ENCODE measurements at regions not wholly inside any gene's neighbourhood (a gene's known extent, or its start where the extent isn't known, plus 50 kb on each side); places are given as distances from the start of the nearest gene placed in this dataset.

DNA sequence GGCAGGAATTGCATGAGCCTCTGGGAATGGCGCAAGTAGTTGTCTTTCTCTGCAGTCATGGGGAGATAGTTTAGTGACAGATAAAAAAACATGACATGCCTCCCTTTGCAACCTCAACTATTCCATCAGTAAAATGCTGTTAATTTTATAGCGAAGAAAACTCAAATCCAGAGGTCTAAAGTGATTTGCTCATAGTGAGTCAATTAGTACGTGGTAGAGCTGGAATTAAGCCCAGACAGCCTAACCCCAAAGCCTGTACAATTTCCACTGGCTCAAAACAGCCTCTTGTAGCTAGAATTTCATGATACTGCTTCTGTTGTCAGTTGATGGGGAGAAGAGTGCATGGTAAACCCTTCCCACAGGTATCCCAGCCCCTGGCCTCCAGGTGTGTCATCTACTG lies 81.3 kb upstream of the TRPC5 start:
- peaks cover 24% of the 10 kb centered on the region for H3K4me1 ChIP-seq (ENCODE audit: insufficient read depth)
- no peaks in the 10 kb centered on the region for H3F3A ChIP-seq (replicated peaks; ENCODE audit: low read depth)
- no peak overlapping the region for H3K4me2 ChIP-seq
- H3K36me3 Mint-ChIP-seq (ENCODE audit: low read depth) = no peaks in the 10 kb centered on the region
- TF ChIP-seq, protein P1, sequence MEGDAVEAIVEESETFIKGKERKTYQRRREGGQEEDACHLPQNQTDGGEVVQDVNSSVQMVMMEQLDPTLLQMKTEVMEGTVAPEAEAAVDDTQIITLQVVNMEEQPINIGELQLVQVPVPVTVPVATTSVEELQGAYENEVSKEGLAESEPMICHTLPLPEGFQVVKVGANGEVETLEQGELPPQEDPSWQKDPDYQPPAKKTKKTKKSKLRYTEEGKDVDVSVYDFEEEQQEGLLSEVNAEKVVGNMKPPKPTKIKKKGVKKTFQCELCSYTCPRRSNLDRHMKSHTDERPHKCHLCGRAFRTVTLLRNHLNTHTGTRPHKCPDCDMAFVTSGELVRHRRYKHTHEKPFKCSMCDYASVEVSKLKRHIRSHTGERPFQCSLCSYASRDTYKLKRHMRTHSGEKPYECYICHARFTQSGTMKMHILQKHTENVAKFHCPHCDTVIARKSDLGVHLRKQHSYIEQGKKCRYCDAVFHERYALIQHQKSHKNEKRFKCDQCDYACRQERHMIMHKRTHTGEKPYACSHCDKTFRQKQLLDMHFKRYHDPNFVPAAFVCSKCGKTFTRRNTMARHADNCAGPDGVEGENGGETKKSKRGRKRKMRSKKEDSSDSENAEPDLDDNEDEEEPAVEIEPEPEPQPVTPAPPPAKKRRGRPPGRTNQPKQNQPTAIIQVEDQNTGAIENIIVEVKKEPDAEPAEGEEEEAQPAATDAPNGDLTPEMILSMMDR (conservative IDR thresholded peaks at IDR 0.05; ENCODE audit: low read depth in 2 of 2) = no peak
- TF ChIP-seq, protein P2, sequence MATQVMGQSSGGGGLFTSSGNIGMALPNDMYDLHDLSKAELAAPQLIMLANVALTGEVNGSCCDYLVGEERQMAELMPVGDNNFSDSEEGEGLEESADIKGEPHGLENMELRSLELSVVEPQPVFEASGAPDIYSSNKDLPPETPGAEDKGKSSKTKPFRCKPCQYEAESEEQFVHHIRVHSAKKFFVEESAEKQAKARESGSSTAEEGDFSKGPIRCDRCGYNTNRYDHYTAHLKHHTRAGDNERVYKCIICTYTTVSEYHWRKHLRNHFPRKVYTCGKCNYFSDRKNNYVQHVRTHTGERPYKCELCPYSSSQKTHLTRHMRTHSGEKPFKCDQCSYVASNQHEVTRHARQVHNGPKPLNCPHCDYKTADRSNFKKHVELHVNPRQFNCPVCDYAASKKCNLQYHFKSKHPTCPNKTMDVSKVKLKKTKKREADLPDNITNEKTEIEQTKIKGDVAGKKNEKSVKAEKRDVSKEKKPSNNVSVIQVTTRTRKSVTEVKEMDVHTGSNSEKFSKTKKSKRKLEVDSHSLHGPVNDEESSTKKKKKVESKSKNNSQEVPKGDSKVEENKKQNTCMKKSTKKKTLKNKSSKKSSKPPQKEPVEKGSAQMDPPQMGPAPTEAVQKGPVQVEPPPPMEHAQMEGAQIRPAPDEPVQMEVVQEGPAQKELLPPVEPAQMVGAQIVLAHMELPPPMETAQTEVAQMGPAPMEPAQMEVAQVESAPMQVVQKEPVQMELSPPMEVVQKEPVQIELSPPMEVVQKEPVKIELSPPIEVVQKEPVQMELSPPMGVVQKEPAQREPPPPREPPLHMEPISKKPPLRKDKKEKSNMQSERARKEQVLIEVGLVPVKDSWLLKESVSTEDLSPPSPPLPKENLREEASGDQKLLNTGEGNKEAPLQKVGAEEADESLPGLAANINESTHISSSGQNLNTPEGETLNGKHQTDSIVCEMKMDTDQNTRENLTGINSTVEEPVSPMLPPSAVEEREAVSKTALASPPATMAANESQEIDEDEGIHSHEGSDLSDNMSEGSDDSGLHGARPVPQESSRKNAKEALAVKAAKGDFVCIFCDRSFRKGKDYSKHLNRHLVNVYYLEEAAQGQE (IDR thresholded peaks at IDR 0.05; ENCODE audit: unreplicated experiment) = no peak
- TF ChIP-seq NANOG (IDR thresholded peaks at IDR 0.05; ENCODE audit: borderline replicate concordance) (no peak), ZNF114 (CRISPR knock-in tag; IDR thresholded peaks at IDR 0.05) (no peak), EZH2phosphoT487 (IDR thresholded peaks at IDR 0.05; ENCODE audit: unreplicated experiment) (no peak), JUNB (IDR thresholded peaks at IDR 0.05; ENCODE audit: unreplicated experiment) (no peak), ZNF331 (CRISPR knock-in tag; IDR thresholded peaks at IDR 0.05; ENCODE audit: low read depth) (no peak), STAT1 (IDR thresholded peaks at IDR 0.05; ENCODE audit: unreplicated experiment) (no peak), POLR2AphosphoS5 (IDR thresholded peaks at IDR 0.05; ENCODE audit: low read depth) (no peak), EZH2 (IDR thresholded peaks at IDR 0.05; ENCODE audit: low read depth, unreplicated experiment) (no peak), CREB1 (CRISPR knock-in tag; IDR thresholded peaks at IDR 0.05; ENCODE audit: low read depth) (no peak)
- TF ChIP-seq, protein P3, sequence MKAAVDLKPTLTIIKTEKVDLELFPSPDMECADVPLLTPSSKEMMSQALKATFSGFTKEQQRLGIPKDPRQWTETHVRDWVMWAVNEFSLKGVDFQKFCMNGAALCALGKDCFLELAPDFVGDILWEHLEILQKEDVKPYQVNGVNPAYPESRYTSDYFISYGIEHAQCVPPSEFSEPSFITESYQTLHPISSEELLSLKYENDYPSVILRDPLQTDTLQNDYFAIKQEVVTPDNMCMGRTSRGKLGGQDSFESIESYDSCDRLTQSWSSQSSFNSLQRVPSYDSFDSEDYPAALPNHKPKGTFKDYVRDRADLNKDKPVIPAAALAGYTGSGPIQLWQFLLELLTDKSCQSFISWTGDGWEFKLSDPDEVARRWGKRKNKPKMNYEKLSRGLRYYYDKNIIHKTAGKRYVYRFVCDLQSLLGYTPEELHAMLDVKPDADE (IDR thresholded peaks at IDR 0.05) = no peak
- TF ChIP-seq, protein P4, sequence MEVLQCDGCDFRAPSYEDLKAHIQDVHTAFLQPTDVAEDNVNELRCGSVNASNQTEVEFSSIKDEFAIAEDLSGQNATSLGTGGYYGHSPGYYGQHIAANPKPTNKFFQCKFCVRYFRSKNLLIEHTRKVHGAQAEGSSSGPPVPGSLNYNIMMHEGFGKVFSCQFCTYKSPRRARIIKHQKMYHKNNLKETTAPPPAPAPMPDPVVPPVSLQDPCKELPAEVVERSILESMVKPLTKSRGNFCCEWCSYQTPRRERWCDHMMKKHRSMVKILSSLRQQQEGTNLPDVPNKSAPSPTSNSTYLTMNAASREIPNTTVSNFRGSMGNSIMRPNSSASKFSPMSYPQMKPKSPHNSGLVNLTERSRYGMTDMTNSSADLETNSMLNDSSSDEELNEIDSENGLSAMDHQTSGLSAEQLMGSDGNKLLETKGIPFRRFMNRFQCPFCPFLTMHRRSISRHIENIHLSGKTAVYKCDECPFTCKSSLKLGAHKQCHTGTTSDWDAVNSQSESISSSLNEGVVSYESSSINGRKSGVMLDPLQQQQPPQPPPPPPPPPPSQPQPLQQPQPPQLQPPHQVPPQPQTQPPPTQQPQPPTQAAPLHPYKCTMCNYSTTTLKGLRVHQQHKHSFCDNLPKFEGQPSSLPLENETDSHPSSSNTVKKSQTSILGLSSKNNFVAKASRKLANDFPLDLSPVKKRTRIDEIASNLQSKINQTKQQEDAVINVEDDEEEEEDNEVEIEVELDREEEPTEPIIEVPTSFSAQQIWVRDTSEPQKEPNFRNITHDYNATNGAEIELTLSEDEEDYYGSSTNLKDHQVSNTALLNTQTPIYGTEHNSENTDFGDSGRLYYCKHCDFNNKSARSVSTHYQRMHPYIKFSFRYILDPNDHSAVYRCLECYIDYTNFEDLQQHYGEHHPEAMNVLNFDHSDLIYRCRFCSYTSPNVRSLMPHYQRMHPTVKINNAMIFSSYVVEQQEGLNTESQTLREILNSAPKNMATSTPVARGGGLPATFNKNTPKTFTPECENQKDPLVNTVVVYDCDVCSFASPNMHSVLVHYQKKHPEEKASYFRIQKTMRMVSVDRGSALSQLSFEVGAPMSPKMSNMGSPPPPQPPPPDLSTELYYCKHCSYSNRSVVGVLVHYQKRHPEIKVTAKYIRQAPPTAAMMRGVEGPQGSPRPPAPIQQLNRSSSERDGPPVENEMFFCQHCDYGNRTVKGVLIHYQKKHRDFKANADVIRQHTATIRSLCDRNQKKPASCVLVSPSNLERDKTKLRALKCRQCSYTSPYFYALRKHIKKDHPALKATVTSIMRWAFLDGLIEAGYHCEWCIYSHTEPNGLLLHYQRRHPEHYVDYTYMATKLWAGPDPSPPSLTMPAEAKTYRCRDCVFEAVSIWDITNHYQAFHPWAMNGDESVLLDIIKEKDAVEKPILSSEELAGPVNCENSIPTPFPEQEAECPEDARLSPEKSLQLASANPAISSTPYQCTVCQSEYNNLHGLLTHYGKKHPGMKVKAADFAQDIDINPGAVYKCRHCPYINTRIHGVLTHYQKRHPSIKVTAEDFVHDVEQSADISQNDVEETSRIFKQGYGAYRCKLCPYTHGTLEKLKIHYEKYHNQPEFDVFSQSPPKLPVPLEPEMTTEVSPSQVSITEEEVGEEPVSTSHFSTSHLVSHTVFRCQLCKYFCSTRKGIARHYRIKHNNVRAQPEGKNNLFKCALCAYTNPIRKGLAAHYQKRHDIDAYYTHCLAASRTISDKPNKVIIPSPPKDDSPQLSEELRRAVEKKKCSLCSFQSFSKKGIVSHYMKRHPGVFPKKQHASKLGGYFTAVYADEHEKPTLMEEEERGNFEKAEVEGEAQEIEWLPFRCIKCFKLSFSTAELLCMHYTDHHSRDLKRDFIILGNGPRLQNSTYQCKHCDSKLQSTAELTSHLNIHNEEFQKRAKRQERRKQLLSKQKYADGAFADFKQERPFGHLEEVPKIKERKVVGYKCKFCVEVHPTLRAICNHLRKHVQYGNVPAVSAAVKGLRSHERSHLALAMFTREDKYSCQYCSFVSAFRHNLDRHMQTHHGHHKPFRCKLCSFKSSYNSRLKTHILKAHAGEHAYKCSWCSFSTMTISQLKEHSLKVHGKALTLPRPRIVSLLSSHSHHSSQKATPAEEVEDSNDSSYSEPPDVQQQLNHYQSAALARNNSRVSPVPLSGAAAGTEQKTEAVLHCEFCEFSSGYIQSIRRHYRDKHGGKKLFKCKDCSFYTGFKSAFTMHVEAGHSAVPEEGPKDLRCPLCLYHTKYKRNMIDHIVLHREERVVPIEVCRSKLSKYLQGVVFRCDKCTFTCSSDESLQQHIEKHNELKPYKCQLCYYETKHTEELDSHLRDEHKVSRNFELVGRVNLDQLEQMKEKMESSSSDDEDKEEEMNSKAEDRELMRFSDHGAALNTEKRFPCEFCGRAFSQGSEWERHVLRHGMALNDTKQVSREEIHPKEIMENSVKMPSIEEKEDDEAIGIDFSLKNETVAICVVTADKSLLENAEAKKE (CRISPR knock-in tag; IDR thresholded peaks at IDR 0.05) = no peak
- no peak overlapping the region for H3K27ac Mint-ChIP-seq
- H3K9me2 ChIP-seq (ENCODE audit: insufficient read depth) = no peaks in the 10 kb centered on the region
- H2AFZ ChIP-seq = no peak overlapping the region
- H3K27me3 ChIP-seq (ENCODE audit: insufficient read depth) = no peaks in the 10 kb centered on the region
- H3K4me1 Mint-ChIP-seq = peaks cover 46% of the 10 kb centered on the region
- no peak for DNase-seq (ENCODE audit: low spot score)
- no peaks in the 10 kb centered on the region for H4K20me1 ChIP-seq (replicated peaks; ENCODE audit: insufficient read depth)
- peaks cover 2% of the 10 kb centered on the region for H3K27me3 Mint-ChIP-seq (ENCODE audit: insufficient read depth, low read depth, poor library complexity)
- H3K9me3 Mint-ChIP-seq = no peaks in the 10 kb centered on the region; the same call in 2 of the 3 replicates
- no peaks in the 10 kb centered on the region for H3K79me2 ChIP-seq (replicated peaks; ENCODE audit: insufficient read depth)
- ATAC-seq = no peak
- no peak overlapping the region for H3K4me3 Mint-ChIP-seq
- H3K36me3 ChIP-seq (ENCODE audit: insufficient read depth) = no peaks in the 10 kb centered on the region
- H3K4me3 ChIP-seq = no peak overlapping the region
- H3K27ac ChIP-seq (ENCODE audit: low read depth) = no peak overlapping the region
